HEK293 (cell line): ENCODE measurements at regions not wholly inside any gene's neighbourhood (a gene's known extent, or its start where the extent isn't known, plus 50 kb on each side); places are given as distances from the start of the nearest gene placed in this dataset.

Experiments used
- CTCF ChIA-PET: fragments of 350-600 bp; formaldehyde crosslinking; extraction: SDS; loops from one replicate; lab custom pipeline; 2021; ENCODE audit warnings: antibody characterized with exemption; lab: Yijun Ruan, JAX
- POLR2A ChIA-PET: fragments of 300-600 bp; formaldehyde crosslinking; extraction: SDS; loops from one replicate; lab custom pipeline; 2020; ENCODE audit warnings: antibody characterized with exemption, inconsistent platforms; lab: Yijun Ruan, JAX
- H3K27ac ChIP-seq: fragments of 200-500 bp; sonication (Bioruptor generic); 2 replicates; pipeline ENCODE4 v1.5.1; 2014; ENCODE audit warnings: low read depth, low read length, control low read depth, inconsistent platforms; ENCODE audit errors: extremely low read depth
- H3K36me3 ChIP-seq, 2 experiments: fragments of 200-500 bp in 1 of 2; sonication (Bioruptor generic) in 1 of 2; 1 replicate in 1 of 2; 2 replicates in 1 of 2; pipeline ENCODE4 v1.5.1; 2014 to 2017; ENCODE audit warnings: inconsistent platforms in 2 of 2, low read length in 2 of 2; ENCODE audit not compliant: control insufficient read depth in 2 of 2, insufficient read depth in 1 of 2
- H3K4me1 ChIP-seq: fragments of 200-500 bp; sonication (Bioruptor generic); 2 replicates; pipeline ENCODE4 v1.5.1; 2014; ENCODE audit warnings: mild to moderate bottlenecking, low read length, inconsistent platforms; ENCODE audit not compliant: control insufficient read depth, insufficient read depth
- H3K4me3 ChIP-seq: 2 replicates; pipeline ENCODE4 v1.5.1; 2011; ENCODE audit warnings: low read depth, mild to moderate bottlenecking, control low read depth, low read length, moderate library complexity
- H3K9me3 ChIP-seq: fragments of 200-500 bp; sonication (Bioruptor generic); 2 replicates; pipeline ENCODE4 v1.5.1; 2014; ENCODE audit warnings: low read depth, low read length, inconsistent platforms; ENCODE audit not compliant: control insufficient read depth, insufficient read depth
- GLIS2 ChIP-seq: fragments of 450-650 bp; formaldehyde crosslinking; IDR thresholded peaks from 2 replicates; pipeline ENCODE4 v1.5.1; 2016; ENCODE audit warnings: missing biosample characterization, missing genetic modification characterization
- KLF1 ChIP-seq: fragments of 450-650 bp; formaldehyde crosslinking; IDR thresholded peaks from 2 replicates; pipeline ENCODE4 v1.5.1; 2016; ENCODE audit warnings: missing biosample characterization, missing genetic modification characterization
- SCRT2 ChIP-seq: fragments of 450-650 bp; formaldehyde crosslinking; IDR thresholded peaks from 2 replicates; pipeline ENCODE4 v1.5.1; 2016; ENCODE audit warnings: missing biosample characterization, missing genetic modification characterization
- WT1 ChIP-seq: fragments of 450-650 bp; formaldehyde crosslinking; IDR thresholded peaks from 2 replicates; pipeline ENCODE4 v1.5.1; 2016; ENCODE audit warnings: missing biosample characterization, missing genetic modification characterization
- ZBTB17 ChIP-seq: fragments of 450-650 bp; formaldehyde crosslinking; IDR thresholded peaks from 2 replicates; pipeline ENCODE4 v1.5.1; 2016; ENCODE audit warnings: missing biosample characterization, missing genetic modification characterization
- ZFP41 ChIP-seq: fragments of 450-650 bp; formaldehyde crosslinking; IDR thresholded peaks from 2 replicates; pipeline ENCODE4 v1.5.1; 2016; ENCODE audit warnings: missing biosample characterization, missing genetic modification characterization, borderline replicate concordance
- ZNF133 ChIP-seq: fragments of 450-650 bp; formaldehyde crosslinking; IDR thresholded peaks from 2 replicates; pipeline ENCODE4 v1.5.1; 2016; ENCODE audit warnings: missing biosample characterization, missing genetic modification characterization
- ZNF202 ChIP-seq: fragments of 450-650 bp; formaldehyde crosslinking; IDR thresholded peaks from 2 replicates; pipeline ENCODE4 v1.5.1; 2016; ENCODE audit warnings: missing biosample characterization, missing genetic modification characterization, borderline replicate concordance
- ZNF394 ChIP-seq: fragments of 450-650 bp; formaldehyde crosslinking; IDR thresholded peaks from 2 replicates; pipeline ENCODE4 v1.5.1; 2016; ENCODE audit warnings: missing biosample characterization, missing genetic modification characterization, mild to moderate bottlenecking, moderate library complexity, borderline replicate concordance
- ZNF624 ChIP-seq: fragments of 450-650 bp; formaldehyde crosslinking; IDR thresholded peaks from 2 replicates; pipeline ENCODE4 v1.5.1; 2017; ENCODE audit warnings: missing biosample characterization, missing genetic modification characterization
- ZNF76 ChIP-seq: fragments of 450-650 bp; formaldehyde crosslinking; IDR thresholded peaks from 2 replicates; pipeline ENCODE4; 2016; ENCODE audit warnings: low read depth, missing biosample characterization, missing genetic modification characterization, borderline replicate concordance
- ZNF791 ChIP-seq: fragments of 450-650 bp; formaldehyde crosslinking; IDR thresholded peaks from 2 replicates; pipeline ENCODE4 v1.5.1; 2016; ENCODE audit warnings: missing biosample characterization, missing genetic modification characterization
- TF ChIP-seq, protein P1 (sequence below): fragments of 450-650 bp; formaldehyde crosslinking; conservative IDR thresholded peaks from 2 replicates; pipeline ENCODE4 v1.5.1; 2016; ENCODE audit warnings: low read depth, missing biosample characterization, missing genetic modification characterization
- TF ChIP-seq, protein P2 (sequence below): fragments of 450-650 bp; formaldehyde crosslinking; IDR thresholded peaks from 2 replicates; pipeline ENCODE4 v1.5.1; 2016; ENCODE audit warnings: missing biosample characterization, missing genetic modification characterization
- TF ChIP-seq, protein P3 (sequence below): fragments of 450-650 bp; formaldehyde crosslinking; IDR thresholded peaks from 2 replicates; pipeline ENCODE4 v1.5.1; 2016; ENCODE audit warnings: missing biosample characterization, missing genetic modification characterization, borderline replicate concordance

DNA sequence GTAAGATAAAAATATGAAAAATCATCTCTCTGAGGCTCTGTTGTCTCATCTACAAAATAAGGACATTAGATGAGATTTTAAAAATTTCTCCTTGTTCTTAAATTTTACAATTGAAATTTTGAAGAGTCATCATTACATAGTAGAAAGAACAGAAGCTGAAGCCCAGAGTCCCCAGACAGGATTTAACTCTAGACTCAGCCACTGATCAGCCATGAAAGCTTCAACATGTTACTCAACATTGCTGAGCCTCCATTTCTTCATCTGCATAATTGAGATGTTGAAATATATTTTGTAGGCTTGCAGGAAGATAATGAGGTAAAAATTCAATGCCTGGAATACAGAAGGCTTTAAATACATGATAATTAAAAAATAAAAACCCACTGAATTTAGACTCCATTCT is 633.3 kb downstream of the LMO4 start:
- no peaks in the 10 kb centered on the region for H3K9me3 ChIP-seq
- H3K4me3 ChIP-seq = no peak overlapping the region
- CTCF ChIA-PET = interaction anchor here (0.8 to 2.3 kb wide), 2 partner anchors 8 to 99 kb away, joined by 3 to 12 read pairs; no protein-coding TSS in a partner anchor
- POLR2A ChIA-PET = no interaction called here
- no peak for TF ChIP-seq GLIS2
- TF ChIP-seq ZNF791 (tag by site-specific recombination) = no peak
- TF ChIP-seq SCRT2 (tag by site-specific recombination) = no peak
- TF ChIP-seq ZFP41 (tag by site-specific recombination) = no peak
- no peak for TF ChIP-seq ZNF133 (tag by site-specific recombination)
- no peak for TF ChIP-seq ZNF624 (tag by site-specific recombination)
- TF ChIP-seq WT1 (tag by site-specific recombination) = no peak
- TF ChIP-seq, protein P1, sequence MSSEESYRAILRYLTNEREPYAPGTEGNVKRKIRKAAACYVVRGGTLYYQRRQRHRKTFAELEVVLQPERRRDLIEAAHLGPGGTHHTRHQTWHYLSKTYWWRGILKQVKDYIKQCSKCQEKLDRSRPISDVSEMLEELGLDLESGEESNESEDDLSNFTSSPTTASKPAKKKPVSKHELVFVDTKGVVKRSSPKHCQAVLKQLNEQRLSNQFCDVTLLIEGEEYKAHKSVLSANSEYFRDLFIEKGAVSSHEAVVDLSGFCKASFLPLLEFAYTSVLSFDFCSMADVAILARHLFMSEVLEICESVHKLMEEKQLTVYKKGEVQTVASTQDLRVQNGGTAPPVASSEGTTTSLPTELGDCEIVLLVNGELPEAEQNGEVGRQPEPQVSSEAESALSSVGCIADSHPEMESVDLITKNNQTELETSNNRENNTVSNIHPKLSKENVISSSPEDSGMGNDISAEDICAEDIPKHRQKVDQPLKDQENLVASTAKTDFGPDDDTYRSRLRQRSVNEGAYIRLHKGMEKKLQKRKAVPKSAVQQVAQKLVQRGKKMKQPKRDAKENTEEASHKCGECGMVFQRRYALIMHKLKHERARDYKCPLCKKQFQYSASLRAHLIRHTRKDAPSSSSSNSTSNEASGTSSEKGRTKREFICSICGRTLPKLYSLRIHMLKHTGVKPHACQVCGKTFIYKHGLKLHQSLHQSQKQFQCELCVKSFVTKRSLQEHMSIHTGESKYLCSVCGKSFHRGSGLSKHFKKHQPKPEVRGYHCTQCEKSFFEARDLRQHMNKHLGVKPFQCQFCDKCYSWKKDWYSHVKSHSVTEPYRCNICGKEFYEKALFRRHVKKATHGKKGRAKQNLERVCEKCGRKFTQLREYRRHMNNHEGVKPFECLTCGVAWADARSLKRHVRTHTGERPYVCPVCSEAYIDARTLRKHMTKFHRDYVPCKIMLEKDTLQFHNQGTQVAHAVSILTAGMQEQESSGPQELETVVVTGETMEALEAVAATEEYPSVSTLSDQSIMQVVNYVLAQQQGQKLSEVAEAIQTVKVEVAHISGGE (tag by site-specific recombination) = no peak
- no peak for TF ChIP-seq ZNF394 (tag by site-specific recombination)
- no peak for TF ChIP-seq ZNF76
- no peak for TF ChIP-seq ZBTB17 (tag by site-specific recombination)
- TF ChIP-seq KLF1 (tag by site-specific recombination) = no peak
- TF ChIP-seq, protein P2, sequence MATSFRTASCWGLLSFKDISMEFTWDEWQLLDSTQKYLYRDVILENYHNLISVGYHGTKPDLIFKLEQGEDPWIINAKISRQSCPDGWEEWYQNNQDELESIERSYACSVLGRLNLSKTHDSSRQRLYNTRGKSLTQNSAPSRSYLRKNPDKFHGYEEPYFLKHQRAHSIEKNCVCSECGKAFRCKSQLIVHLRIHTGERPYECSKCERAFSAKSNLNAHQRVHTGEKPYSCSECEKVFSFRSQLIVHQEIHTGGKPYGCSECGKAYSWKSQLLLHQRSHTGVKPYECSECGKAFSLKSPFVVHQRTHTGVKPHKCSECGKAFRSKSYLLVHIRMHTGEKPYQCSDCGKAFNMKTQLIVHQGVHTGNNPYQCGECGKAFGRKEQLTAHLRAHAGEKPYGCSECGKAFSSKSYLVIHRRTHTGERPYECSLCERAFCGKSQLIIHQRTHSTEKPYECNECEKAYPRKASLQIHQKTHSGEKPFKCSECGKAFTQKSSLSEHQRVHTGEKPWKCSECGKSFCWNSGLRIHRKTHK (tag by site-specific recombination) = no peak
- H3K36me3 ChIP-seq = no peaks in the 10 kb centered on the region
- H3K27ac ChIP-seq = no peak overlapping the region
- H3K4me1 ChIP-seq = no peaks in the 10 kb centered on the region

DNA sequence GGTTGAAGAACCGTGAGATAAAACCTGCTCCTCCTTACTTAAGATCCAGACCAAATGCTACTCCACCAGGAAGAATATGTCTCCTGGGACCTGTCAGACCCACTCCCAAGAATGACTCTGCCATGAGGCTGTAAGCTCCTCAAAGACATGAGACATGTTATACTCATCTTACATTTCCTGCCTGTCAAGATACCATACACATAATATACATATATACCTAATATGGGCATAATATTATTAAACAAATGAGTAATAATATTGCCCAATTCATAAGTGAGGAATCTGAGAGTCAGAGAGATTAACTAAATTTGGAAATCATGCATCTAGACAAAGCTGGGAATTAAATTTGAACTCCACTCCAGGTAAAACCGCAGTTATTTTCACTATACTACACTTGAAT is 634.9 kb downstream of the LMO4 start:
- no peak overlapping the region for H3K4me3 ChIP-seq
- no peaks in the 10 kb centered on the region for H3K36me3 ChIP-seq
- no peak for TF ChIP-seq ZNF202 (tag by site-specific recombination)
- TF ChIP-seq, protein P3, sequence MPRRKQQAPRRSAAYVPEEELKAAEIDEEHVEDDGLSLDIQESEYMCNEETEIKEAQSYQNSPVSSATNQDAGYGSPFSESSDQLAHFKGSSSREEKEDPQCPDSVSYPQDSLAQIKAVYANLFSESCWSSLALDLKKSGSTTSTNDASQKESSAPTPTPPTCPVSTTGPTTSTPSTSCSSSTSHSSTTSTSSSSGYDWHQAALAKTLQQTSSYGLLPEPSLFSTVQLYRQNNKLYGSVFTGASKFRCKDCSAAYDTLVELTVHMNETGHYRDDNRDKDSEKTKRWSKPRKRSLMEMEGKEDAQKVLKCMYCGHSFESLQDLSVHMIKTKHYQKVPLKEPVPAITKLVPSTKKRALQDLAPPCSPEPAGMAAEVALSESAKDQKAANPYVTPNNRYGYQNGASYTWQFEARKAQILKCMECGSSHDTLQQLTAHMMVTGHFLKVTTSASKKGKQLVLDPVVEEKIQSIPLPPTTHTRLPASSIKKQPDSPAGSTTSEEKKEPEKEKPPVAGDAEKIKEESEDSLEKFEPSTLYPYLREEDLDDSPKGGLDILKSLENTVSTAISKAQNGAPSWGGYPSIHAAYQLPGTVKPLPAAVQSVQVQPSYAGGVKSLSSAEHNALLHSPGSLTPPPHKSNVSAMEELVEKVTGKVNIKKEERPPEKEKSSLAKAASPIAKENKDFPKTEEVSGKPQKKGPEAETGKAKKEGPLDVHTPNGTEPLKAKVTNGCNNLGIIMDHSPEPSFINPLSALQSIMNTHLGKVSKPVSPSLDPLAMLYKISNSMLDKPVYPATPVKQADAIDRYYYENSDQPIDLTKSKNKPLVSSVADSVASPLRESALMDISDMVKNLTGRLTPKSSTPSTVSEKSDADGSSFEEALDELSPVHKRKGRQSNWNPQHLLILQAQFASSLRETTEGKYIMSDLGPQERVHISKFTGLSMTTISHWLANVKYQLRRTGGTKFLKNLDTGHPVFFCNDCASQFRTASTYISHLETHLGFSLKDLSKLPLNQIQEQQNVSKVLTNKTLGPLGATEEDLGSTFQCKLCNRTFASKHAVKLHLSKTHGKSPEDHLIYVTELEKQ = no peak
- H3K9me3 ChIP-seq = no peaks in the 10 kb centered on the region
- POLR2A ChIA-PET = no interaction called here
- H3K4me1 ChIP-seq = no peaks in the 10 kb centered on the region
- CTCF ChIA-PET = interaction anchor here (2.3 kb wide), 1 partner anchor 10 kb away, joined by 12 read pairs; no protein-coding TSS in a partner anchor
- H3K27ac ChIP-seq = no peak overlapping the region
